ENCODE measurements at regions not wholly inside any gene's neighbourhood (a gene's known extent, or its start where the extent isn't known, plus 50 kb on each side); places are given as distances from the start of the nearest gene placed in this dataset.

- no peak for DNase-seq (ENCODE audit: low read depth in 2 of 2)
These were observed 214.7 kb upstream of the PDE10A start for GRCh38 chr6:165877773-165878172.

GRCh38 chr6:165877192-165877591 is 214.2 kb upstream of the PDE10A start:
- DNase-seq (ENCODE audit: low read depth in 2 of 2), result no peak

DNA sequence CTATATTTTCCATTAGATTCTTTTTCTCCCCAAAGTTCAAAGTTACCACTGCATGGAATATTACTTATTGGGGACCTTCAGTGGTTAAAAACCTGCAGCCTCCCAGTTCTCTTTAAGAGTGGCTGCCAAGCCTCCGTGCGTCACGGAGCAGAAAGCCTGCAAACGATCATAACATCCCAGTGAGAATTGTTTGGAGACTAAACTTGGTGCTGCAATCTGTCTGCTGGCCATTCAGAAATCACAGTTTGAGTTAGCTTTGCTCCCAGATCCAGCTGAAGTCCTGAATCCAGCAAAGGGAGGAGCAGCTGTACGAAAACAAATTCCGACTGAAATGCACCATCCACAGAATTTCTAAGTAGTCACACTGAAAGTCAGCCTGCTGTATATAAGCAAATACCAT is 213.5 kb upstream of the PDE10A start:
- DNase-seq (ENCODE audit: low read depth in 2 of 2), result no peak

- no peak for DNase-seq (ENCODE audit: low read depth in 2 of 2)
These were observed 212.9 kb upstream of the PDE10A start for GRCh38 chr6:165875946-165876345.

- no peak for DNase-seq (ENCODE audit: low read depth in 2 of 2)
These were observed 210.9 kb upstream of the PDE10A start for GRCh38 chr6:165873976-165874375.

GRCh38 chr6:165872811-165873210 is 209.8 kb upstream of the PDE10A start:
- no peak for DNase-seq (ENCODE audit: low read depth in 2 of 2)

- no peak for DNase-seq (ENCODE audit: low read depth in 2 of 2)
These were observed 209.3 kb upstream of the PDE10A start for GRCh38 chr6:165872311-165872710.

DNA sequence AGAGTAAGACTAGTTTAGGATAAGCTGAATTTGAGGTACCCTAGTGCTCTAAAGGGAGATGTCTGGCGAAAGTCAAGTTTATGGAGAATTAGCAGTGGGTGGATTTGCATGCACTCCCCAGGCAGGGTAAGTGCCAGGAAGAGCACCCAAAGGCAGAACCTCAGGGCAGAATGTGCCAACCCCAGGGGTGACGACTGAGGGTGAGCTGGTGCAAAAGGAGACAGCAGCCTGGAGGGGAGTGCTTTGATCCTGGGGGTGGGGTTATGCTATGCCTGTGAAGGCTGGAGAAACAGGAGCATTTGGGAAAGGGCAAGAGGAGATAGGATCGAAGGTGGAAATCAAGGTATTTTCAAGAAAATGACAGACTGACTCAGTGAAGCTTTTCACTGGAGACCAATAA is 208.5 kb upstream of the PDE10A start:
- no peak for DNase-seq (ENCODE audit: low read depth in 2 of 2)

- DNase-seq (ENCODE audit: low read depth in 2 of 2), result no peak
These were observed 206.5 kb upstream of the PDE10A start for GRCh38 chr6:165869526-165869925.

GRCh38 chr6:165864925-165865324 is 201.9 kb upstream of the PDE10A start:
- no peak for DNase-seq (ENCODE audit: low read depth in 2 of 2)

DNA sequence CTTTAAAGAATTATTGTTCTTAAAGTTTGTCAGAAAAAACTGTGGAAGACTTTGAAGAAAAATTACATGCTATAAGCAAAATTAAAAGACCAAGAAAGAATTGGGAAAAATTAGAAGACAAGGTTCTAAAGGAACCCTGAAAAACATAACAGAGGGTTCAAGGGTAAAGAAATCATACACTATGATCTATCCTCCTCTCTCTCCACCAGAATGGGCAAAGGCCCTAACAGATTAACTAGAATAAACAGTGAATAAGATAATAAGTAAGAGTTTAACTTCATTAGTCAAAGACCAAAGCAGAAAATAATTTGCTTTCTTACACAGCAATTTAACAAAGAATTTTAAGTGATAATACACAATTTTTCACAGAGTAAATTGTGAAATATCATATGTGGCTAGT is 201.2 kb upstream of the PDE10A start:
- DNase-seq (ENCODE audit: low read depth in 2 of 2), result no peak

DNA sequence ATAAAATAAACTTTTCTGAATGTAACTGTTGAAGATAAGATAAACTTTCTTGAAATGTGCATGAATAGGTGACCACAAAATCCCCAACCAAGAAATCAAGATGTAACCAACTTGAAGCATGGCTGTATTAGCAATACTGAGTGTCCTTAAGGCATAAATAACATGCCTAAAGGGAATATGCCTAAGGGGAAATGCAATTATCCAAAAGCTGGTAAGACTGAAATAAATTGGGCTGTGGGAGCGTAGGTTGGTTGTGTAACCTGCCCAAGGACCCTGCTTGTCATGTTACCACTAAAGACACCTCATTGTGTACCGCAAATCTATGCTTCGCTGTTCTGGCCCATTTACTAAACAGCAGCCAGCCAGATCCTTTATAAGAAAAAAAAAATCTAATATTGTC is 200.8 kb upstream of the PDE10A start:
- no peak for DNase-seq (ENCODE audit: low read depth in 2 of 2)

GRCh38 chr6:165862813-165863212 is 199.8 kb upstream of the PDE10A start:
- no peak for DNase-seq (ENCODE audit: low read depth in 2 of 2)

- DNase-seq (ENCODE audit: low read depth in 2 of 2), result no peak
These were observed 198.2 kb upstream of the PDE10A start for GRCh38 chr6:165861226-165861625.

GRCh38 chr6:165858586-165858985 is 195.5 kb upstream of the PDE10A start:
- DNase-seq (ENCODE audit: low read depth in 2 of 2), result no peak

DNA sequence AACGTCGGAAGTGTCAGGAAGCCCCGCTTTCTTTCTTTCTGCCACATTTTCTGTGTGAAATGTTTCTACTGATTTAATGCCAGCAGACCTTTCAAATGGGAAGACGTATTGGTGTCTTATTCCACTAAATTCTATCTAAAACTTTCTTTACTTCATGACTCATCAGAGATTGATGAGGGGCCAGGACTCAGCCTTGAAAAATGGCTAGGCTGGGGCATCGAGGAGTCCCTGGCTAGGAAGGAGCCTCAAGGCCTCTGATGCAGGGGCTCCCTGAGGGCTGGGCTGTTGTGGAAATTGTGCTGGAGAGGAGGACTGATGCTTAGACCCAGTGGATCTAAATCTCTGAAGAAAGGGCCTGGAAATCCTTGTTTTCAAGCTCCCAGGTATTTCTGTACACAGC is 192.8 kb upstream of the PDE10A start:
- DNase-seq (ENCODE audit: low read depth in 2 of 2), result no peak

GRCh38 chr6:165854863-165855593 is 192.0 kb upstream of the PDE10A start:
- DNase-seq (ENCODE audit: low read depth in 2 of 2), result no peak

- DNase-seq (ENCODE audit: low read depth in 2 of 2), result no peak
These were observed 191.2 kb upstream of the PDE10A start for GRCh38 chr6:165854061-165854862.

DNA sequence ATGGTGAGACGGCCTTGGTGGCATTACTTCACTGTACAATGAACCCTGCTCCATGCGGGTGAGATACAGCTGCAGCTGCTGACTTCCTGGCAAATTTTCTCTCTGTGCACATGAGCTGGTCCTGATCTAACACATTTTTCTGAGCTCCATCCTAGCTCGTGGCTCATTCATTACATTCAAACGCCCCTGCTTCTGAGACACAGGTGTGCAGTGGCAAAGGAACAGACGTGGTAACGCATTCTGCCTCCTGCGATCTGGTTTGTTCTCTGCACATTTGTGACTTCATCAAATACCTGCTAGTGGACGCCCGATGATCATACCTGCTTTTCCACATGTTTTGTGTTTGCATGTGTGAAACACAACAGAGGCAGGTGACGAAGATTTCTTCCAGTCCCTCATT is 189.6 kb upstream of the PDE10A start:
- DNase-seq (ENCODE audit: low read depth in 2 of 2), result no peak

GRCh38 chr6:165850434-165851019 is 187.5 kb upstream of the PDE10A start:
- peak; percentile 5 to 16 for DNase-seq (ENCODE audit: low read depth in 2 of 2)

GRCh38 chr6:165849534-165850430 is 186.7 kb upstream of the PDE10A start:
- DNase-seq (ENCODE audit: low read depth in 2 of 2), result no peak

- no peak for DNase-seq (ENCODE audit: low read depth in 2 of 2)
These were observed 185.0 kb upstream of the PDE10A start for GRCh38 chr6:165848086-165848426.

Data from activated CD8-positive, alpha-beta memory T cell treated with anti-CD3 and anti-CD28 coated beads for 4 hours (primary cell).